ENCODE measurements at regions not wholly inside any gene's neighbourhood (a gene's known extent, or its start where the extent isn't known, plus 50 kb on each side); places are given as distances from the start of the nearest gene placed in this dataset.

GRCh38 chr18:42586601-42587000 lies 528.9 kb downstream of the RIT2 start:
- peaks cover 37% of the 10 kb centered on the region for H3K4me1 ChIP-seq (ENCODE audit: insufficient read depth, low read length)
- no peak overlapping the region for H3K4me3 ChIP-seq (ENCODE audit: low read length)
- no peak overlapping the region for H3K27ac ChIP-seq (ENCODE audit: low read depth, low read length)
- H3K9me3 ChIP-seq (ENCODE audit: insufficient read depth, low read depth, low read length) = peaks cover 4% of the 10 kb centered on the region; the same call in 1 of the 2 replicates
- no peak overlapping the region for H3K9ac ChIP-seq (ENCODE audit: low read depth, low read length)
- no peaks in the 10 kb centered on the region for H3K27me3 ChIP-seq (ENCODE audit: insufficient read depth, low read length)
- 70% methylated on average over 2 of the region's 2 CpGs for WGBS
- no peaks in the 10 kb centered on the region for H3K36me3 ChIP-seq (ENCODE audit: insufficient read depth, low read length)

- H3K36me3 ChIP-seq (ENCODE audit: insufficient read depth, low read length) = no peaks in the 10 kb centered on the region
- H3K27ac ChIP-seq (ENCODE audit: low read depth, low read length) = no peak overlapping the region
- H3K9ac ChIP-seq (ENCODE audit: low read depth, low read length) = no peak overlapping the region
- WGBS = 95% methylated on average over 1 of the region's 3 CpGs
- no peak overlapping the region for H3K4me3 ChIP-seq (ENCODE audit: low read length)
- H3K4me1 ChIP-seq (ENCODE audit: insufficient read depth, low read length) = peaks cover 30% of the 10 kb centered on the region
- peaks cover 4% of the 10 kb centered on the region; the same call in 1 of the 2 replicates for H3K9me3 ChIP-seq (ENCODE audit: insufficient read depth, low read depth, low read length)
- H3K27me3 ChIP-seq (ENCODE audit: insufficient read depth, low read length) = no peaks in the 10 kb centered on the region
Observed at GRCh38 chr18:42588786-42589185, 526.7 kb downstream of the RIT2 start.

- Histone ChIP-seq H3K36me3 (ENCODE audit: insufficient read depth, low read length) (no peaks in the 10 kb centered on the region), H3K4me1 (ENCODE audit: insufficient read depth, low read length) (no peaks in the 10 kb centered on the region), H3K4me3 (ENCODE audit: low read length) (no peak overlapping the region)
Observed at GRCh38 chr18:42604820-42605219, 510.7 kb downstream of the RIT2 start.

GRCh38 chr18:42606886-42607495 lies 508.5 kb downstream of the RIT2 start:
- no peak overlapping the region for H3K9ac ChIP-seq (ENCODE audit: low read depth, low read length)
- H3K9me3 ChIP-seq (ENCODE audit: insufficient read depth, low read depth, low read length) = no peaks in the 10 kb centered on the region
- no peak overlapping the region for H3K27ac ChIP-seq (ENCODE audit: low read depth, low read length)
- no peaks in the 10 kb centered on the region for H3K27me3 ChIP-seq (ENCODE audit: insufficient read depth, low read length)
- H3K4me3 ChIP-seq (ENCODE audit: low read length) = no peak overlapping the region
- H3K36me3 ChIP-seq (ENCODE audit: insufficient read depth, low read length) = no peaks in the 10 kb centered on the region
- no peaks in the 10 kb centered on the region for H3K4me1 ChIP-seq (ENCODE audit: insufficient read depth, low read length)
- WGBS = 96% methylated on average over 4 of the region's 4 CpGs

More at GRCh38 chr18:42604820-42605219, 510.7 kb downstream of the RIT2 start:
- Histone ChIP-seq H3K9me3 (ENCODE audit: insufficient read depth, low read depth, low read length) (no peaks in the 10 kb centered on the region), H3K27ac (ENCODE audit: low read depth, low read length) (no peak overlapping the region), H3K9ac (ENCODE audit: low read depth, low read length) (no peak overlapping the region), H3K27me3 (ENCODE audit: insufficient read depth, low read length) (no peaks in the 10 kb centered on the region)

GRCh38 chr18:42611134-42611533 lies 504.4 kb downstream of the RIT2 start:
- H3K27ac ChIP-seq (ENCODE audit: low read depth, low read length) = no peak overlapping the region
- 100% methylated on average over 1 of the region's 1 CpG for WGBS

GRCh38 chr18:42614619-42615293 lies 500.7 kb downstream of the RIT2 start:
- no peaks in the 10 kb centered on the region for H3K9me3 ChIP-seq (ENCODE audit: insufficient read depth, low read depth, low read length)
- H3K36me3 ChIP-seq (ENCODE audit: insufficient read depth, low read length) = no peaks in the 10 kb centered on the region
- WGBS = over 99% methylated on average over 2 of the region's 2 CpGs
- H3K27me3 ChIP-seq (ENCODE audit: insufficient read depth, low read length) = no peaks in the 10 kb centered on the region
- no peak overlapping the region for H3K9ac ChIP-seq (ENCODE audit: low read depth, low read length)
- H3K4me3 ChIP-seq (ENCODE audit: low read length) = no peak overlapping the region
- no peak overlapping the region for H3K27ac ChIP-seq (ENCODE audit: low read depth, low read length)
- no peaks in the 10 kb centered on the region for H3K4me1 ChIP-seq (ENCODE audit: insufficient read depth, low read length)

More at GRCh38 chr18:42611134-42611533, 504.4 kb downstream of the RIT2 start:
- Histone ChIP-seq H3K9me3 (ENCODE audit: insufficient read depth, low read depth, low read length) (no peaks in the 10 kb centered on the region), H3K27me3 (ENCODE audit: insufficient read depth, low read length) (no peaks in the 10 kb centered on the region), H3K9ac (ENCODE audit: low read depth, low read length) (no peak overlapping the region), H3K4me1 (ENCODE audit: insufficient read depth, low read length) (no peaks in the 10 kb centered on the region), H3K4me3 (ENCODE audit: low read length) (no peak overlapping the region), H3K36me3 (ENCODE audit: insufficient read depth, low read length) (no peaks in the 10 kb centered on the region)

GRCh38 chr18:42617221-42617620 lies 498.3 kb downstream of the RIT2 start:
- WGBS = 99% methylated on average over 2 of the region's 3 CpGs
- Histone ChIP-seq H3K4me1 (ENCODE audit: insufficient read depth, low read length) (no peaks in the 10 kb centered on the region), H3K27ac (ENCODE audit: low read depth, low read length) (no peak overlapping the region), H3K36me3 (ENCODE audit: insufficient read depth, low read length) (no peaks in the 10 kb centered on the region), H3K9ac (ENCODE audit: low read depth, low read length) (no peak overlapping the region), H3K4me3 (ENCODE audit: low read length) (no peak overlapping the region), H3K27me3 (ENCODE audit: insufficient read depth, low read length) (no peaks in the 10 kb centered on the region), H3K9me3 (ENCODE audit: insufficient read depth, low read depth, low read length) (no peaks in the 10 kb centered on the region)

- Histone ChIP-seq H3K27me3 (ENCODE audit: insufficient read depth, low read length) (no peaks in the 10 kb centered on the region), H3K9me3 (ENCODE audit: insufficient read depth, low read depth, low read length) (no peaks in the 10 kb centered on the region), H3K27ac (ENCODE audit: low read depth, low read length) (no peak overlapping the region), H3K36me3 (ENCODE audit: insufficient read depth, low read length) (no peaks in the 10 kb centered on the region), H3K4me1 (ENCODE audit: insufficient read depth, low read length) (no peaks in the 10 kb centered on the region), H3K9ac (ENCODE audit: low read depth, low read length) (no peak overlapping the region), H3K4me3 (ENCODE audit: low read length) (no peak overlapping the region)
- no CpG with 5 or more reads among the region's 1 CpG for WGBS
Observed at GRCh38 chr18:42619771-42620170, 495.7 kb downstream of the RIT2 start.

- Histone ChIP-seq H3K4me1 (ENCODE audit: insufficient read depth, low read length) (no peaks in the 10 kb centered on the region), H3K4me3 (ENCODE audit: low read length) (no peak overlapping the region), H3K9me3 (ENCODE audit: insufficient read depth, low read depth, low read length) (no peaks in the 10 kb centered on the region), H3K27ac (ENCODE audit: low read depth, low read length) (no peak overlapping the region), H3K36me3 (ENCODE audit: insufficient read depth, low read length) (no peaks in the 10 kb centered on the region), H3K9ac (ENCODE audit: low read depth, low read length) (no peak overlapping the region), H3K27me3 (ENCODE audit: insufficient read depth, low read length) (no peaks in the 10 kb centered on the region)
- WGBS = 84% methylated on average over 2 of the region's 2 CpGs
Observed at GRCh38 chr18:42620657-42621056, 494.8 kb downstream of the RIT2 start.

GRCh38 chr18:42623935-42624334 lies 491.6 kb downstream of the RIT2 start:
- no peak overlapping the region for H3K4me3 ChIP-seq (ENCODE audit: low read length)
- 95% methylated on average over 4 of the region's 4 CpGs for WGBS
- H3K9ac ChIP-seq (ENCODE audit: low read depth, low read length) = no peak overlapping the region
- no peaks in the 10 kb centered on the region for H3K27me3 ChIP-seq (ENCODE audit: insufficient read depth, low read length)
- H3K4me1 ChIP-seq (ENCODE audit: insufficient read depth, low read length) = no peaks in the 10 kb centered on the region
- H3K36me3 ChIP-seq (ENCODE audit: insufficient read depth, low read length) = no peaks in the 10 kb centered on the region
- no peaks in the 10 kb centered on the region for H3K9me3 ChIP-seq (ENCODE audit: insufficient read depth, low read depth, low read length)
- no peak overlapping the region for H3K27ac ChIP-seq (ENCODE audit: low read depth, low read length)

- WGBS = 86% methylated on average over 1 of the region's 1 CpG
- no peak overlapping the region for H3K9ac ChIP-seq (ENCODE audit: low read depth, low read length)
- no peak overlapping the region for H3K27ac ChIP-seq (ENCODE audit: low read depth, low read length)
- no peak overlapping the region for H3K4me3 ChIP-seq (ENCODE audit: low read length)
- no peaks in the 10 kb centered on the region for H3K27me3 ChIP-seq (ENCODE audit: insufficient read depth, low read length)
- no peaks in the 10 kb centered on the region for H3K36me3 ChIP-seq (ENCODE audit: insufficient read depth, low read length)
- H3K4me1 ChIP-seq (ENCODE audit: insufficient read depth, low read length) = peaks cover 11% of the 10 kb centered on the region
- H3K9me3 ChIP-seq (ENCODE audit: insufficient read depth, low read depth, low read length) = no peaks in the 10 kb centered on the region
Observed at GRCh38 chr18:42632801-42633200, 482.7 kb downstream of the RIT2 start.

Measured in HUES64 (cell line).